ENCODE measurements at regions not wholly inside any gene's neighbourhood (a gene's known extent, or its start where the extent isn't known, plus 50 kb on each side); places are given as distances from the start of the nearest gene placed in this dataset.

DNA sequence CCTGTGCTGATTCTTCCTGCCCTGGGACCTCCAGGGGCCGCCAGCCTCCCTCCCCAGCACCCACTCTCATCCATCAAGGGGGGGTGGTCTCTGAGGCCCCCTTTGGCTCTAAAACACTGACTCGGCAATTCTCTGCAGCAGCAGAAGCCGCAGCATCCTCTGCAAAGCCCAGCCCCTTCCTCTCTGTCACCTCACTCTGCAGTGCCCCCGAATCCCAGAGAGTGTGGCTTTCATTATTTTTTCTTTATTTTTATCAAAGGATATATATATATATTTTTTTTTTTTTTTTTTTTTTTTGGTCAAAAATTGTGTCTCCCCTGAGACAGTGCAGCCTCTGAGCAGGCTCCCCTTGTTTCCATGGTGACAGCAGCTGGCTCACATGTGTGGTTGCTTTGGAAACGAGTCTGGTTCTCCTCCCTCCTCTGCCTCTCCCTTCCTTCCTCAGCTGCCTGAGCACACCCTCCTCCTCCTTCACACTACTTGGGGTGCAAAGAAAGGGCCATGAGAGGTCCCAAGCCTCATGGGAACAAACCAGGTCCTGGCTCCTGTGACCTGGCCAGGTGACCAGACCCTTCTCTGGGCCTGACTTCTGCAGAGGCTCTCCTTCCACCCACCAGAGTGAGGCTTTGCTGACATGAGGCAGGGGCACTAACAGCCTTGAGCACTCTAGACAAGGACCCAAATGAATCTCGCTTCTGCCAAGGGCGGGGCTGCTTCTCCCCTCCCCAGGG lies 100.5 kb downstream of the LRRC74A start:
- TF ChIP-seq POLR2A (IDR thresholded peaks at IDR 0.05; ENCODE audit: low read depth, low read length) = no peak
- no peak for DNase-seq (ENCODE audit: insufficient read length, low spot score)
- FAIRE-seq = no peak

- TF ChIP-seq POLR2A (IDR thresholded peaks at IDR 0.05; ENCODE audit: low read depth, low read length) = no peak
- FAIRE-seq = no peak
- no peak for DNase-seq (ENCODE audit: insufficient read length, low spot score)
Observed at GRCh38 chr14:76925097-76925441, 98.9 kb downstream of the LRRC74A start.

DNA sequence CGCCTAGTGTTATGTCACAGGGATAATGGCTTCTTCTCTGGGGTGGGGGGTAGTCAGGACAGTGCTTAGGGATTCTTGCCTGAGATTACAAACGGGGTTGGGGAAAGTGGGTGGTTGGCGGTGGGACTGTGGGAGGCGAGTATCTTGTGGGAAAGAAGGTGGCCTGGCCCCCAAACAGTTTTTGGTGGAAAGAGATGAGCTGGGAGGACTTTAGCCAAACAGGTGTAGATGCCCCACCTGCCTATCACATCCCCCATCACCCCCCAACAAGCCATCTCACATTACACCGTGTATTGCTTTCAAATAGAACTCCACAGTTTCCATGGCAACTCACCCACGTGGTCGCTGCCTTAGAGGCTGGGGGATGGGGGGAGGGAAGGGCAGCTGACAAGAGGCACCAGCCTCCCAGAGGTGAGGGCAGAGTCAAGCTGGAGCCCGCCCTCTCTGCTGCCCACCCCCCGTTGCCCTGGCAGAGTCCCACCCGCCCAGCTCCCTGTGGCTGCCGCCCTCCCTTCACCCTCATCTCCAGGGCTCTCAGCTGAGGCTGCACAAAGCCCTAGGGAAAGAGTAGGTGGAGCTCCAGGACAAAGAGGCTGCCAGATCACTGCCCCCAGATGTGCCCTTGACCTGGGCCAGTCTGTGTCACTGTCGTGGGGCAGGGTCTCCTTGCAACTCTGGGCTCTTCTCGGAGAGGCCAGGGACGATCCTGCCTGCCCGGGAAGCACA lies 98.3 kb downstream of the LRRC74A start:
- DNase-seq (ENCODE audit: insufficient read length, low spot score) (no peak), FAIRE-seq (no peak)
- TF ChIP-seq POLR2A (IDR thresholded peaks at IDR 0.05; ENCODE audit: low read depth, low read length) = no peak

GRCh38 chr14:76923431-76924370 lies 97.5 kb downstream of the LRRC74A start:
- DNase-seq (ENCODE audit: insufficient read length, low spot score) = no peak
- no peak for TF ChIP-seq POLR2A (IDR thresholded peaks at IDR 0.05; ENCODE audit: low read depth, low read length)
- FAIRE-seq = no peak

GRCh38 chr14:76922584-76922983 lies 96.4 kb downstream of the LRRC74A start:
- no peak for TF ChIP-seq POLR2A (IDR thresholded peaks at IDR 0.05; ENCODE audit: low read depth, low read length)
- FAIRE-seq (no peak), DNase-seq (ENCODE audit: insufficient read length, low spot score) (no peak)

- TF ChIP-seq POLR2A (IDR thresholded peaks at IDR 0.05; ENCODE audit: low read depth, low read length) = no peak
- FAIRE-seq = no peak
- no peak for DNase-seq (ENCODE audit: insufficient read length, low spot score)
Observed at GRCh38 chr14:76922092-76922491, 95.9 kb downstream of the LRRC74A start.

- no peak for FAIRE-seq
- no peak for TF ChIP-seq POLR2A (IDR thresholded peaks at IDR 0.05; ENCODE audit: low read depth, low read length)
Observed at GRCh38 chr14:76921088-76921399, 94.8 kb downstream of the LRRC74A start.

DNA sequence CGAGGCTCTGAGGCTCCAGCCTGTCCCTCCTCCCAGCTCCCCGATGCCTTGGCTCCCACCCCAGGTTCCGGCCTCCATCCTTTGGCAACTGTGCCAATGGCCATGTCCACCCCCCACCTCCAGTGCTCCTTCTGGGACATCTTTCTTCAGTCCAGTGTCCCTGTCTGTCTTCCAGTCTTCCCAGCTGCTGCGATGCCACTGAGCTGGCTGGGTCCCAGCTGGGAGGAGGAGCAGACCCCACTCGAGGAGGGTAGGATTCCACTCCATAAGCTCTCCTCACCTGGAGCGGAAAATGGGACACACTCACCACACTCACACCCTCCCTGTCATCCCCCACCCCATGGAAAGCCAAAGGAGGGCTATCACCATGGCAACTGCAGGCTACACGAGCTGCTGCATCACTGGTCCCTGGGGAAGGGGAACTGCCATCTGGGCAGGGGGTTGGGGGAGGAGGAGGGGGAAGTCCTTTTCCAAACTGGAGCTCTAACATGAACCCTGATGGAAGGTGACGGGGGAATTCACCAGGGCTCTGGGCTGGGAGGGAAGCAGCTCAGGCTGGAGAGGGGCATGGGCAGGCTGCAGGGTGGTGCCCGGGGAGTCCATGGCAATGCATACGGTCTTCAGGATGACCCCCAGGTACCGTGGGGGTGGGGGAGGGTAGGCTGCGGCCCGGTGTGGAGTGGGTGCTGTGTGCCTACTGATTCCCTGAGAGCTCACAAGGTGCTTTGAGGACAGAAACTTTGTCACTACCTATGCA lies 94.3 kb downstream of the LRRC74A start:
- FAIRE-seq (no peak), DNase-seq (ENCODE audit: insufficient read length, low spot score) (no peak)
- TF ChIP-seq POLR2A (IDR thresholded peaks at IDR 0.05; ENCODE audit: low read depth, low read length) = no peak

More at GRCh38 chr14:76921088-76921399, 94.8 kb downstream of the LRRC74A start:
- no peak for DNase-seq (ENCODE audit: insufficient read length, low spot score)

GRCh38 chr14:76919431-76920330 lies 93.5 kb downstream of the LRRC74A start:
- TF ChIP-seq POLR2A (IDR thresholded peaks at IDR 0.05; ENCODE audit: low read depth, low read length) = no peak
- DNase-seq (ENCODE audit: insufficient read length, low spot score) = no peak
- FAIRE-seq = no peak

All from H54 (cell line).